Osteoblast (primary cell): ENCODE measurements at regions not wholly inside any gene's neighbourhood (a gene's known extent, or its start where the extent isn't known, plus 50 kb on each side); places are given as distances from the start of the nearest gene placed in this dataset.

ENCODE experiments used
- DNase-seq: peaks from one replicate; pipeline ENCODE4 v3.0.0; 2011; ENCODE audit warnings: low spot score, mixed read lengths; ENCODE audit not compliant: insufficient read length; ENCODE audit errors: missing footprints
- H2AFZ ChIP-seq: 2 replicates; pipeline ENCODE4 v1.6.0; 2011; ENCODE audit warnings: mild to moderate bottlenecking, low read length
- H3K27ac ChIP-seq: 2 replicates; pipeline ENCODE4 v1.5.1; 2011; ENCODE audit warnings: mild to moderate bottlenecking, low read depth, low read length, moderate library complexity
- H3K27me3 ChIP-seq: 2 replicates; pipeline ENCODE4 v1.6.0; 2012; ENCODE audit warnings: mild to moderate bottlenecking, control low read depth, inconsistent platforms, low read length, moderate library complexity; ENCODE audit not compliant: insufficient read depth
- H3K36me3 ChIP-seq: 2 replicates; pipeline ENCODE4 v1.5.1; 2011; ENCODE audit warnings: mild to moderate bottlenecking, low read length, control low read depth, moderate library complexity; ENCODE audit not compliant: insufficient read depth
- H3K4me1 ChIP-seq: 2 replicates; pipeline ENCODE4 v1.5.1; 2011; ENCODE audit warnings: mild to moderate bottlenecking, low read length, control low read depth, moderate library complexity; ENCODE audit not compliant: insufficient read depth
- H3K4me2 ChIP-seq: 2 replicates; pipeline ENCODE4 v1.6.0; 2011; ENCODE audit warnings: mild to moderate bottlenecking, low read length; ENCODE audit not compliant: insufficient read depth
- H3K4me3 ChIP-seq: fragments of 200-600 bp; sonication (generic); 3 replicates; pipeline ENCODE4 v1.5.1; 2012; ENCODE audit warnings: mild to moderate bottlenecking, low read length, inconsistent platforms; ENCODE audit not compliant: insufficient read depth
- H3K79me2 ChIP-seq: 2 replicates; pipeline ENCODE4 v1.6.0; 2012; ENCODE audit warnings: mild to moderate bottlenecking, low read length, control low read depth, inconsistent platforms; ENCODE audit not compliant: insufficient read depth
- H3K9me3 ChIP-seq: 2 replicates; pipeline ENCODE4 v1.5.1; 2011; ENCODE audit warnings: low read depth, low read length, control low read depth
- H4K20me1 ChIP-seq: 2 replicates; pipeline ENCODE4 v1.6.0; 2012; ENCODE audit warnings: mild to moderate bottlenecking, low read length, control low read depth; ENCODE audit not compliant: insufficient read depth
- CTCF ChIP-seq: IDR thresholded peaks from 2 replicates; pipeline ENCODE4 v1.5.1; 2011; ENCODE audit warnings: mild to moderate bottlenecking, low read depth, low read length, moderate library complexity; ENCODE audit errors: extremely low read depth

GRCh38 chr15:54962637-54963036 lies 234.1 kb downstream of the RSL24D1 start:
- no peak for DNase-seq
- no peak overlapping the region for H3K27ac ChIP-seq
- H3K4me2 ChIP-seq = no peak overlapping the region
- H2AFZ ChIP-seq = no peak overlapping the region
- H4K20me1 ChIP-seq = no peaks in the 10 kb centered on the region
- no peaks in the 10 kb centered on the region for H3K9me3 ChIP-seq
- no peak overlapping the region for H3K4me3 ChIP-seq
- H3K27me3 ChIP-seq = no peaks in the 10 kb centered on the region
- no peaks in the 10 kb centered on the region for H3K36me3 ChIP-seq
- no peaks in the 10 kb centered on the region for H3K79me2 ChIP-seq
- no peak for TF ChIP-seq CTCF
- H3K4me1 ChIP-seq = no peaks in the 10 kb centered on the region

- Histone ChIP-seq H2AFZ (no peak overlapping the region), H3K9me3 (no peaks in the 10 kb centered on the region), H4K20me1 (no peaks in the 10 kb centered on the region), H3K4me3 (no peak overlapping the region), H3K36me3 (no peaks in the 10 kb centered on the region), H3K27ac (no peak overlapping the region), H3K4me1 (no peaks in the 10 kb centered on the region), H3K27me3 (no peaks in the 10 kb centered on the region), H3K79me2 (no peaks in the 10 kb centered on the region), H3K4me2 (no peak overlapping the region)
- no peak for DNase-seq
- no peak for TF ChIP-seq CTCF
Observed at GRCh38 chr15:54960266-54960665, 236.5 kb downstream of the RSL24D1 start.

GRCh38 chr15:54941417-54941816 lies 255.3 kb downstream of the RSL24D1 start:
- Histone ChIP-seq H4K20me1 (no peaks in the 10 kb centered on the region), H3K27me3 (no peaks in the 10 kb centered on the region)
- TF ChIP-seq CTCF = no peak

GRCh38 chr15:54917312-54917711 lies 279.4 kb downstream of the RSL24D1 start:
- TF ChIP-seq CTCF = no peak
- H4K20me1 ChIP-seq = no peaks in the 10 kb centered on the region
- H3K27ac ChIP-seq = no peak overlapping the region
- no peaks in the 10 kb centered on the region for H3K79me2 ChIP-seq
- H3K36me3 ChIP-seq = no peaks in the 10 kb centered on the region
- no peaks in the 10 kb centered on the region for H3K27me3 ChIP-seq
- H3K9me3 ChIP-seq = no peaks in the 10 kb centered on the region
- DNase-seq = no peak
- no peak overlapping the region for H3K4me2 ChIP-seq
- H2AFZ ChIP-seq = no peak overlapping the region
- no peaks in the 10 kb centered on the region for H3K4me1 ChIP-seq
- no peak overlapping the region for H3K4me3 ChIP-seq

More at GRCh38 chr15:54941417-54941816, 255.3 kb downstream of the RSL24D1 start:
- no peaks in the 10 kb centered on the region for H3K36me3 ChIP-seq
- no peak overlapping the region for H3K4me3 ChIP-seq
- H2AFZ ChIP-seq = no peak overlapping the region
- no peaks in the 10 kb centered on the region for H3K4me1 ChIP-seq
- H3K27ac ChIP-seq = no peak overlapping the region
- DNase-seq = peak; percentile 21
- H3K4me2 ChIP-seq = no peak overlapping the region
- no peaks in the 10 kb centered on the region for H3K79me2 ChIP-seq
- peaks cover 4% of the 10 kb centered on the region for H3K9me3 ChIP-seq
